ENCODE measurements at regions not wholly inside any gene's neighbourhood (a gene's known extent, or its start where the extent isn't known, plus 50 kb on each side); places are given as distances from the start of the nearest gene placed in this dataset.
A peak's percentile ranks its signal among the peaks of the same experiment; 100 is the strongest.

- TF ChIP-seq RBM17 (IDR thresholded peaks at IDR 0.05; ENCODE audit: borderline replicate concordance, low read depth, low read length) (no peak), MEIS2 (IDR thresholded peaks at IDR 0.05; ENCODE audit: partially characterized antibody) (no peak), STAG1 (CRISPR knock-in tag; IDR thresholded peaks at IDR 0.05; ENCODE audit: borderline replicate concordance) (0 out of 2 replicates have a peak, but pooled peaks have one; percentile 16), SIN3B (IDR thresholded peaks at IDR 0.05; ENCODE audit: low read depth) (no peak), MLX (CRISPR knock-in tag; conservative IDR thresholded peaks at IDR 0.05) (0 out of 4 replicates have a peak, but pooled peaks of 1 of the 2 experiments have one; percentile 23)
Observed at GRCh38 chr22:22355096-22355834, 110.7 kb downstream of the VPREB1 start (continued).

- 5% methylated on average over 14 of the region's 14 CpGs for WGBS (ENCODE audit: insufficient coverage, low coverage, missing lambda C conversion rate)
- FAIRE-seq (peak; percentile 96), ATAC-seq (peak; percentile 99), DNase-seq (ENCODE audit: extremely low read depth in 1 of 4, low spot score in 3 of 4) (peak; percentile 99 to 100 (median 100))
- Histone ChIP-seq H3K4me2 (ENCODE audit: insufficient read depth, low read length) (no peak overlapping the region), H3K4me1 (replicated peaks in 1 of 2; ENCODE audit: control insufficient read depth in 2 of 2, insufficient read depth in 2 of 2, low read length in 2 of 2) (peaks cover 0 to 5% of the 10 kb centered on the region in 2 experiments; a peak in 1 of 5 replicates), H3K36me3 (ENCODE audit: control insufficient read depth, insufficient read depth, low read length) (no peaks in the 10 kb centered on the region), H3K9ac (ENCODE audit: insufficient read depth in 1 of 2, low read depth in 2 of 2, low read length in 2 of 2) (no peak overlapping the region), H2AFZ (ENCODE audit: low read depth, low read length) (no peak overlapping the region), H3K9me3 (replicated peaks; ENCODE audit: control insufficient read depth, insufficient read depth, low read depth, low read length) (no peaks in the 10 kb centered on the region), H4K20me1 (replicated peaks; ENCODE audit: control insufficient read depth, insufficient read depth, low read length) (peaks cover 19% of the 10 kb centered on the region; the same call in 1 of the 2 replicates), H3K9me1 (ENCODE audit: control insufficient read depth, insufficient read depth, low read length) (no peaks in the 10 kb centered on the region), H3K79me2 (ENCODE audit: control insufficient read depth, insufficient read depth, low read length) (no peaks in the 10 kb centered on the region), H3K27me3 (ENCODE audit: control insufficient read depth in 2 of 2, insufficient read depth in 2 of 2, low read length in 2 of 2) (peaks cover 11 to 20% of the 10 kb centered on the region in 2 experiments; a peak in 3 of 5 replicates), H3K4me3 (no peak overlapping the region), H3K27ac (ENCODE audit: extremely low read depth, low read depth, low read length) (no peak overlapping the region)
- CTCF ChIA-PET (ENCODE audit: low intra/inter-chr PET ratio), result interaction anchor here (0.6 to 2.2 kb wide), 16 partner anchors 12 to 815 kb away, joined by 3 to 12 read pairs (median 4); no protein-coding TSS in a partner anchor
- in situ Hi-C loops (cut with MboI), result no loop called here
- POLR2A ChIA-PET, result interaction anchor here (0.6 to 3.3 kb wide), 4 partner anchors 10 to 893 kb away, joined by 3 to 14 read pairs (median 3); no protein-coding TSS in a partner anchor
- no TSS peak for BruUV-seq (replicated peaks)
- intact Hi-C loops (cut with micrococcal nuclease), result loop anchor here (1.0 to 10.0 kb wide), 5 partner anchors 66 to 328 kb away; no protein-coding TSS in a partner anchor
- TF ChIP-seq MCM3 (IDR thresholded peaks at IDR 0.05), result no peak
- TF ChIP-seq PRMT5 (CRISPR knock-in tag; IDR thresholded peaks at IDR 0.05), result 0 out of 2 replicates have a peak, but pooled peaks have one; percentile 86
- peak; percentile 53; the same call in 1 of the 2 replicates for TF ChIP-seq ELF2 (CRISPR knock-in tag; IDR thresholded peaks at IDR 0.05)
- peak; percentile 74 for TF ChIP-seq EP300 (IDR thresholded peaks at IDR 0.05; ENCODE audit: low read length)
- no peak for TF ChIP-seq RBM17 (IDR thresholded peaks at IDR 0.05; ENCODE audit: borderline replicate concordance, low read depth, low read length)
- TF ChIP-seq BRD4 (IDR thresholded peaks at IDR 0.05), result no peak
- TF ChIP-seq ZBTB7A (IDR thresholded peaks at IDR 0.05; ENCODE audit: borderline replicate concordance, control insufficient read depth, low read depth, low read length), result peak; percentile 24; the same call in 1 of the 2 replicates
- no peak for TF ChIP-seq MCM5 (IDR thresholded peaks at IDR 0.05; ENCODE audit: low read depth)
- peak; percentile 79; the same call in 1 of the 2 replicates for TF ChIP-seq SOX6 (IDR thresholded peaks at IDR 0.05)
- peak; percentile 79; the same call in 1 of the 2 replicates for TF ChIP-seq KLF13 (tag; IDR thresholded peaks at IDR 0.05; ENCODE audit: borderline replicate concordance, low read depth)
- TF ChIP-seq E2F1 (CRISPR knock-in tag; IDR thresholded peaks at IDR 0.05), result peak; percentile 76
Observed at GRCh38 chr22:22357024-22357883, 112.7 kb downstream of the VPREB1 start.
